ENCODE measurements at regions not wholly inside any gene's neighbourhood (a gene's known extent, or its start where the extent isn't known, plus 50 kb on each side); places are given as distances from the start of the nearest gene placed in this dataset.

DNA sequence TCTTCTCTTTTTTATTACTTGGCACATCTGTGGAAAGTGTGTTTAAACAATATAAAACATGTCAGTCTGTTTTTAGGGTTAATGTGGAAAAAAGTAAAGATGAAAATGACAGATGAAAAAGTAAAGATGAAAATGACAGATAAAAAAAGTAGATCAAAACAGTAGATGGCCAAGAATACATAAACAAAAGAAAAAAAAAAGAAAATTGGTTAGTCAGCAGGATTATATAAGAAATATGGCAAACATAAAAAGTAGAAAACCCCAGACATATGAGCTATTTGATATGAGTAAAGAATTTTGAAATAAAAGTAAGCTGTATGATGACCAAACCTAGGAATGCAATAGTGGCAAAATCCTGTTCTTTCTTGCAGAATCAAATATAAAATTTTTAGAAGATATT is 365.7 kb upstream of the AKR1E2 start:
- POLR2A ChIA-PET = no interaction called here

DNA sequence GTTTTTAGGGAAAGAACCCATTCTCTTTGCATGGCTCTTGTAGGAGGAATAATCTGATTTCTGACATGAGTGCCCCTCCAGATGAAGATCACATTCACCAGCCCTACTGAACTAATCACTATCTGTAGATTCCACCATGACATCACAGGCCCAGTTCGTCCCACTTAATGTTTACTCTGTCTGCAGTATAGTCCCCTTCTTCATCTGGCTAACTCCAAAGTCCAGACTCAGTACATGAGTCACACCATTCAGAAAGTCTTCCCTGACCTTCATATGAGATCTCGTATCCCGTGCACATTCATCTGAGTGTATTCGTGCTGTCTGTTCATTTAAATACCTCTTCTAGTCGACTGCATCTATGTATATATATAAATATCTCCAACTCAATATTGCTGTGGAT is 366.5 kb upstream of the AKR1E2 start:
- intact Hi-C loops (cut with micrococcal nuclease) (no loop called here), dilution Hi-C loops (cut with MboI; ENCODE audit: extremely low pct_ligation_motif_present, low sequenced_read_pairs) (no loop called here)
- ChIA-PET CTCF (no interaction called here), POLR2A (no interaction called here)
- TF ChIP-seq POLR2AphosphoS5 (IDR thresholded peaks at IDR 0.05; ENCODE audit: insufficient read depth, low read depth, low read length) (no peak), JUN (IDR thresholded peaks at IDR 0.05; ENCODE audit: borderline replicate concordance, insufficient read depth, insufficient read length, low read depth) (no peak), MYC (IDR thresholded peaks at IDR 0.05; ENCODE audit: low read depth, low read length) (no peak), FOS (IDR thresholded peaks at IDR 0.05; ENCODE audit: borderline replicate concordance, insufficient read depth, low read length) (no peak), GATA2 (IDR thresholded peaks at IDR 0.05; ENCODE audit: insufficient read depth, insufficient read length, low read depth, low read length) (no peak), POLR2A (IDR thresholded peaks at IDR 0.05; ENCODE audit: low read depth, low read length) (no peak), EZH2 (IDR thresholded peaks at IDR 0.05; ENCODE audit: borderline replicate concordance, low read depth, low read length, severe bottlenecking) (no peak)
- TF ChIP-seq, protein P1, sequence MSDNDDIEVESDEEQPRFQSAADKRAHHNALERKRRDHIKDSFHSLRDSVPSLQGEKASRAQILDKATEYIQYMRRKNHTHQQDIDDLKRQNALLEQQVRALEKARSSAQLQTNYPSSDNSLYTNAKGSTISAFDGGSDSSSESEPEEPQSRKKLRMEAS (IDR thresholded peaks at IDR 0.05; ENCODE audit: insufficient read depth, insufficient read length) = no peak
- TF ChIP-seq, protein P2, sequence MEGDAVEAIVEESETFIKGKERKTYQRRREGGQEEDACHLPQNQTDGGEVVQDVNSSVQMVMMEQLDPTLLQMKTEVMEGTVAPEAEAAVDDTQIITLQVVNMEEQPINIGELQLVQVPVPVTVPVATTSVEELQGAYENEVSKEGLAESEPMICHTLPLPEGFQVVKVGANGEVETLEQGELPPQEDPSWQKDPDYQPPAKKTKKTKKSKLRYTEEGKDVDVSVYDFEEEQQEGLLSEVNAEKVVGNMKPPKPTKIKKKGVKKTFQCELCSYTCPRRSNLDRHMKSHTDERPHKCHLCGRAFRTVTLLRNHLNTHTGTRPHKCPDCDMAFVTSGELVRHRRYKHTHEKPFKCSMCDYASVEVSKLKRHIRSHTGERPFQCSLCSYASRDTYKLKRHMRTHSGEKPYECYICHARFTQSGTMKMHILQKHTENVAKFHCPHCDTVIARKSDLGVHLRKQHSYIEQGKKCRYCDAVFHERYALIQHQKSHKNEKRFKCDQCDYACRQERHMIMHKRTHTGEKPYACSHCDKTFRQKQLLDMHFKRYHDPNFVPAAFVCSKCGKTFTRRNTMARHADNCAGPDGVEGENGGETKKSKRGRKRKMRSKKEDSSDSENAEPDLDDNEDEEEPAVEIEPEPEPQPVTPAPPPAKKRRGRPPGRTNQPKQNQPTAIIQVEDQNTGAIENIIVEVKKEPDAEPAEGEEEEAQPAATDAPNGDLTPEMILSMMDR (IDR thresholded peaks at IDR 0.05; ENCODE audit: extremely low read depth in 1 of 2, insufficient read depth in 1 of 2, low read depth in 1 of 2, low read length in 2 of 2) = no peak
- Histone ChIP-seq H3K4me3 (replicated peaks in 1 of 3; ENCODE audit: insufficient read depth in 1 of 3, low read depth in 1 of 3, low read length in 3 of 3) (no peak overlapping the region), H3K27ac (ENCODE audit: insufficient read depth, low read depth, low read length) (no peak overlapping the region), H3K27me3 (ENCODE audit: control insufficient read depth in 2 of 2, insufficient read depth in 2 of 2, low read length in 2 of 2) (no peaks in the 10 kb centered on the region), H3K79me2 (ENCODE audit: control insufficient read depth, insufficient read depth, low read length) (no peaks in the 10 kb centered on the region), H3K9me1 (replicated peaks; ENCODE audit: control insufficient read depth, extremely low read depth, insufficient read depth, low read length) (no peaks in the 10 kb centered on the region), H3K4me2 (ENCODE audit: insufficient read depth, low read length) (no peak overlapping the region), H2AFZ (ENCODE audit: low read depth, low read length) (no peak overlapping the region), H3K9ac (replicated peaks; ENCODE audit: extremely low read depth, insufficient read depth, low read length) (no peak overlapping the region), H3K36me3 (ENCODE audit: control insufficient read depth in 2 of 2, extremely low read depth in 1 of 2, insufficient read depth in 2 of 2, low read length in 2 of 2) (no peaks in the 10 kb centered on the region), H3K4me1 (ENCODE audit: control insufficient read depth, extremely low read depth, insufficient read depth, low read length) (no peaks in the 10 kb centered on the region), H3K9me3 (replicated peaks; ENCODE audit: control insufficient read depth, insufficient read depth, low read length) (no peaks in the 10 kb centered on the region), H4K20me1 (replicated peaks; ENCODE audit: control insufficient read depth, extremely low read depth, insufficient read depth, low read length) (no peaks in the 10 kb centered on the region)
- no TSS peak for BruUV-seq (replicated peaks)
- DNase-seq (ENCODE audit: low read depth, low spot score) = no peak
- no peak for FAIRE-seq

More for the DNA sequence above, 365.7 kb upstream of the AKR1E2 start:
- Histone ChIP-seq H3K9me1 (replicated peaks; ENCODE audit: control insufficient read depth, extremely low read depth, insufficient read depth, low read length) (no peaks in the 10 kb centered on the region), H3K36me3 (ENCODE audit: control insufficient read depth in 2 of 2, extremely low read depth in 1 of 2, insufficient read depth in 2 of 2, low read length in 2 of 2) (no peaks in the 10 kb centered on the region), H2AFZ (ENCODE audit: low read depth, low read length) (no peak overlapping the region), H3K27ac (ENCODE audit: insufficient read depth, low read depth, low read length) (no peak overlapping the region), H3K27me3 (ENCODE audit: control insufficient read depth in 2 of 2, insufficient read depth in 2 of 2, low read length in 2 of 2) (no peaks in the 10 kb centered on the region), H3K9me3 (replicated peaks; ENCODE audit: control insufficient read depth, insufficient read depth, low read length) (no peaks in the 10 kb centered on the region), H4K20me1 (replicated peaks; ENCODE audit: control insufficient read depth, extremely low read depth, insufficient read depth, low read length) (no peaks in the 10 kb centered on the region), H3K9ac (replicated peaks; ENCODE audit: extremely low read depth, insufficient read depth, low read length) (no peak overlapping the region), H3K4me2 (ENCODE audit: insufficient read depth, low read length) (no peak overlapping the region), H3K4me3 (replicated peaks in 1 of 3; ENCODE audit: insufficient read depth in 1 of 3, low read depth in 1 of 3, low read length in 3 of 3) (no peak overlapping the region), H3K4me1 (ENCODE audit: control insufficient read depth, extremely low read depth, insufficient read depth, low read length) (no peaks in the 10 kb centered on the region), H3K79me2 (ENCODE audit: control insufficient read depth, insufficient read depth, low read length) (no peaks in the 10 kb centered on the region)
- FAIRE-seq = no peak
- CTCF ChIA-PET = no interaction called here
- TF ChIP-seq, protein P2 (IDR thresholded peaks at IDR 0.05; ENCODE audit: extremely low read depth in 1 of 2, insufficient read depth in 1 of 2, low read depth in 1 of 2, low read length in 2 of 2) = no peak
- intact Hi-C loops (cut with micrococcal nuclease) = no loop called here
- DNase-seq (ENCODE audit: low read depth, low spot score) = no peak
- dilution Hi-C loops (cut with MboI; ENCODE audit: extremely low pct_ligation_motif_present, low sequenced_read_pairs) = no loop called here
- no TSS peak for BruUV-seq (replicated peaks)
